H9 (cell line): ENCODE measurements at regions not wholly inside any gene's neighbourhood (a gene's known extent, or its start where the extent isn't known, plus 50 kb on each side); places are given as distances from the start of the nearest gene placed in this dataset.

Experiments
- DNase-seq: peaks from one replicate; pipeline ENCODE4 v3.0.0-alpha.2; 2017
- H2AFZ ChIP-seq: one replicate; pipeline ENCODE4 v1.6.1; 2013; ENCODE audit warnings: mild to moderate bottlenecking, low read length, control low read depth, moderate library complexity
- H2AK5ac ChIP-seq: 2 replicates; pipeline ENCODE4 v1.6.1; 2013; ENCODE audit warnings: low read length, control low read depth, mixed read lengths; ENCODE audit not compliant: insufficient read length
- H2BK120ac ChIP-seq: one replicate; pipeline ENCODE4 v1.6.1; 2013; ENCODE audit warnings: low read depth, mild to moderate bottlenecking, low read length, control low read depth, inconsistent platforms; ENCODE audit not compliant: poor library complexity, severe bottlenecking
- H2BK12ac ChIP-seq: 2 replicates; pipeline ENCODE4 v1.6.1; 2013; ENCODE audit warnings: low read length, control low read depth, mixed read lengths, low read depth; ENCODE audit not compliant: insufficient read length
- H2BK15ac ChIP-seq: 2 replicates; pipeline ENCODE4 v1.6.1; 2013; ENCODE audit warnings: low read depth, low read length, control low read depth
- H2BK20ac ChIP-seq: one replicate; pipeline ENCODE4 v1.6.1; 2013; ENCODE audit warnings: low read depth, mild to moderate bottlenecking, low read length, control low read depth, inconsistent platforms; ENCODE audit not compliant: poor library complexity, severe bottlenecking
- H2BK5ac ChIP-seq: 2 replicates; pipeline ENCODE4 v1.6.1; 2013; ENCODE audit warnings: low read length, control low read depth, mixed read lengths; ENCODE audit not compliant: insufficient read length
- H3K14ac ChIP-seq: 2 replicates; pipeline ENCODE4 v1.6.1; 2013; ENCODE audit warnings: low read length, control low read depth; ENCODE audit not compliant: insufficient read depth
- H3K18ac ChIP-seq: 2 replicates; pipeline ENCODE4 v1.6.1; 2013; ENCODE audit warnings: low read depth, mild to moderate bottlenecking, mixed read lengths, low read length, control low read depth; ENCODE audit not compliant: insufficient read length
- H3K23ac ChIP-seq: 2 replicates; pipeline ENCODE4 v1.6.1; 2013; ENCODE audit warnings: low read length, control low read depth, mixed read lengths, low read depth; ENCODE audit not compliant: insufficient read length
- H3K23me2 ChIP-seq: 2 replicates; pipeline ENCODE4 v1.6.1; 2013; ENCODE audit warnings: low read depth, mild to moderate bottlenecking, mixed read lengths, low read length, control low read depth; ENCODE audit not compliant: insufficient read length, poor library complexity, severe bottlenecking
- H3K27ac ChIP-seq: 2 replicates; pipeline ENCODE4 v1.5.1; 2013; ENCODE audit warnings: low read length, control low read depth, mixed read lengths, low read depth; ENCODE audit not compliant: insufficient read length
- H3K27me3 ChIP-seq: 2 replicates; pipeline ENCODE4 v1.6.1; 2013; ENCODE audit warnings: low read length, control low read depth, inconsistent platforms; ENCODE audit not compliant: insufficient read depth
- H3K4ac ChIP-seq: 2 replicates; pipeline ENCODE4 v1.6.1; 2013; ENCODE audit warnings: low read depth, mild to moderate bottlenecking, control low read depth, inconsistent platforms, low read length, moderate library complexity
- H3K4me1 ChIP-seq: 2 replicates; pipeline ENCODE4 v1.6.1; 2013; ENCODE audit warnings: low read length, control low read depth, inconsistent platforms; ENCODE audit not compliant: insufficient read depth
- H3K4me2 ChIP-seq: 2 replicates; pipeline ENCODE4 v1.6.1; 2013; ENCODE audit warnings: low read length, control low read depth, mixed read lengths; ENCODE audit not compliant: insufficient read length, insufficient read depth
- H3K56ac ChIP-seq: 2 replicates; pipeline ENCODE4 v1.6.1; 2013; ENCODE audit warnings: low read depth, mild to moderate bottlenecking, mixed read lengths, low read length, control low read depth; ENCODE audit not compliant: insufficient read length
- H3K79me1 ChIP-seq: 2 replicates; pipeline ENCODE4 v1.6.1; 2013; ENCODE audit warnings: low read depth, mild to moderate bottlenecking, moderate library complexity, low read length, control low read depth, inconsistent platforms; ENCODE audit not compliant: insufficient read depth, poor library complexity, severe bottlenecking
- H3K79me2 ChIP-seq: 2 replicates; pipeline ENCODE4 v1.6.1; 2013; ENCODE audit warnings: low read length, control low read depth, inconsistent platforms; ENCODE audit not compliant: insufficient read depth
- H3K9ac ChIP-seq: 2 replicates; pipeline ENCODE4 v1.6.1; 2013; ENCODE audit warnings: low read length, control low read depth, mixed read lengths; ENCODE audit not compliant: insufficient read length; ENCODE audit errors: extremely low read depth
- H3K9me3 ChIP-seq: one replicate; pipeline ENCODE4 v1.6.1; 2013; ENCODE audit warnings: low read depth, low read length, inconsistent platforms; ENCODE audit not compliant: control insufficient read depth
- H3T11ph ChIP-seq: one replicate; pipeline ENCODE4 v1.6.1; 2013; ENCODE audit warnings: mild to moderate bottlenecking, low read length, control low read depth, inconsistent platforms
- H4K20me1 ChIP-seq: one replicate; pipeline ENCODE4 v1.6.1; 2013; ENCODE audit not compliant: control insufficient read depth, insufficient read length, insufficient read depth
- H4K5ac ChIP-seq: 2 replicates; pipeline ENCODE4 v1.6.1; 2013; ENCODE audit warnings: low read depth, mild to moderate bottlenecking, mixed read lengths, low read length, control low read depth; ENCODE audit not compliant: insufficient read length
- H4K8ac ChIP-seq: replicated peaks from 2 replicates; pipeline ENCODE4 v1.6.1; 2013; ENCODE audit warnings: low read length, control low read depth, mixed read lengths, low read depth; ENCODE audit not compliant: insufficient read length
- H4K91ac ChIP-seq: 2 replicates; pipeline ENCODE4 v1.6.1; 2013; ENCODE audit warnings: low read depth, mild to moderate bottlenecking, moderate library complexity, mixed read lengths, low read length, control low read depth; ENCODE audit not compliant: insufficient read length
- H3K27ac Mint-ChIP-seq, 3 experiments: 2 replicates in 2 of 3; 3 replicates in 1 of 3; pipeline ENCODE4 v1.8.0; 2020 to 2021; ENCODE audit warnings: mixed read lengths in 3 of 3, mild to moderate bottlenecking in 1 of 3, moderate library complexity in 1 of 3
- H3K27me3 Mint-ChIP-seq: 2 replicates; pipeline ENCODE4 v1.8.0; 2021; ENCODE audit warnings: low read depth, mild to moderate bottlenecking, moderate library complexity, mixed read lengths
- H3K36me3 Mint-ChIP-seq, 3 experiments: 2 replicates in 2 of 3; 3 replicates in 1 of 3; pipeline ENCODE4 v1.8.0; 2020 to 2021; ENCODE audit warnings: low read depth in 3 of 3, mixed read lengths in 3 of 3; ENCODE audit not compliant: insufficient read depth in 1 of 3
- H3K4me1 Mint-ChIP-seq, 2 experiments: 2 replicates each; pipeline ENCODE4 v1.8.0; 2020; ENCODE audit warnings: mixed read lengths in 2 of 2
- H3K4me3 Mint-ChIP-seq, 2 experiments: 2 replicates in 1 of 2; 3 replicates in 1 of 2; pipeline ENCODE4 v1.8.0; 2020 to 2021; ENCODE audit warnings: mild to moderate bottlenecking in 2 of 2, mixed read lengths in 2 of 2, moderate library complexity in 1 of 2
- H3K9me3 Mint-ChIP-seq, 2 experiments: 2 replicates in 1 of 2; 3 replicates in 1 of 2; pipeline ENCODE4 v1.8.0; 2020; ENCODE audit warnings: mild to moderate bottlenecking in 2 of 2, mixed read lengths in 2 of 2, moderate library complexity in 1 of 2
- CTCF ChIP-seq: fragments of 200-600 bp; sonication (generic); conservative IDR thresholded peaks from 3 replicates; pipeline ENCODE4 v1.8.0; 2021; ENCODE audit warnings: antibody characterized with exemption, mild to moderate bottlenecking
- WGBS: extraction: QIAGEN DNeasy Blood & Tissue Kit; methylation state at CpG from one replicate; pipeline ENCODE4 v1.1.7; 2013; ENCODE audit warnings: missing lambda C conversion rate, low lambda C conversion rate, mixed read lengths; ENCODE audit not compliant: insufficient read length; ENCODE audit errors: extremely low coverage; 5-methylcytosine and 5-hydroxymethylcytosine counted together

- Histone ChIP-seq H3K27ac (no peak overlapping the region), H3K27me3 (no peaks in the 10 kb centered on the region), H2AK5ac (no peak overlapping the region), H2BK20ac (no peak overlapping the region), H3K18ac (no peak overlapping the region), H2BK12ac (no peak overlapping the region), H3K9ac (no peak overlapping the region), H4K5ac (no peak overlapping the region), H3K14ac (no peak overlapping the region), H2AFZ (no peak overlapping the region), H3K4ac (no peak overlapping the region), H3T11ph (no peak overlapping the region), H3K79me2 (no peaks in the 10 kb centered on the region), H4K91ac (no peak overlapping the region), H3K4me1 (no peaks in the 10 kb centered on the region), H3K9me3 (no peaks in the 10 kb centered on the region), H4K8ac (no peak overlapping the region), H3K79me1 (no peaks in the 10 kb centered on the region), H3K4me2 (no peak overlapping the region), H2BK15ac (no peak overlapping the region), H4K20me1 (no peaks in the 10 kb centered on the region), H3K56ac (no peak overlapping the region), H3K23ac (no peak overlapping the region), H2BK5ac (no peak overlapping the region), H3K23me2 (no peaks in the 10 kb centered on the region), H2BK120ac (no peak overlapping the region)
- no peak for TF ChIP-seq CTCF
- no peaks in the 10 kb centered on the region for H3K36me3 Mint-ChIP-seq
- peak; percentile 10 for DNase-seq
- H3K27me3 Mint-ChIP-seq = peaks cover 2% of the 10 kb centered on the region; the same call in 1 of the 2 replicates
- peak overlapping the region in 1 of 2 experiments; percentile 16; a peak in 1 of 5 replicates for H3K4me3 Mint-ChIP-seq
- H3K27ac Mint-ChIP-seq = no peak overlapping the region
- no peaks in the 10 kb centered on the region for H3K4me1 Mint-ChIP-seq
- no CpG with 5 or more reads among the region's 13 CpGs for WGBS
- H3K9me3 Mint-ChIP-seq = no peaks in the 10 kb centered on the region; a peak in 2 of 5 replicates
Measured at GRCh38 chr2:71932037-71932779, 215.5 kb downstream of the CYP26B1 start.
